Endothelial cell of umbilical vein (primary cell): ENCODE measurements at regions not wholly inside any gene's neighbourhood (a gene's known extent, or its start where the extent isn't known, plus 50 kb on each side); places are given as distances from the start of the nearest gene placed in this dataset.

Experiments used
- BruUV-seq: library from RNA; stranded (reverse); fragments of 400-500 nt; replicated peaks from 2 replicates; lab custom pipeline; 2021; lab: Mats Ljungman, UMichigan
- CTCF ChIA-PET: fragments of 300-600, 350-600 bp; sonication (Branson Sonifier 250); formaldehyde crosslinking; loops from one replicate; lab custom pipeline; 2021; ENCODE audit warnings: antibody characterized with exemption, inconsistent platforms; lab: Charles Lee
- POLR2A ChIA-PET: fragments of 300-600, 350-600 bp; sonication (Branson Sonifier 250); formaldehyde crosslinking; loops from one replicate; lab custom pipeline; 2021; ENCODE audit warnings: antibody characterized with exemption, inconsistent platforms; lab: Charles Lee
- DNase-seq: peaks from one replicate; pipeline ENCODE4 v3.0.0-alpha.2; 2011; ENCODE audit warnings: low read depth, low spot score
- FAIRE-seq: peaks from 2 replicates; lab custom pipeline; 2011; peaks lifted over from hg19 to GRCh38; lab: Jason Lieb, UNC
- H2AFZ ChIP-seq: 2 replicates; pipeline ENCODE4 v1.6.0; 2012; ENCODE audit warnings: low read depth, low read length, control low read depth, inconsistent platforms
- H3K27ac ChIP-seq: 2 replicates; pipeline ENCODE4 v1.5.1; 2011; ENCODE audit warnings: low read depth, mild to moderate bottlenecking, control low read depth, low read length, moderate library complexity; ENCODE audit not compliant: insufficient read depth
- H3K27me3 ChIP-seq, 2 experiments: 2 replicates each; pipeline versions ENCODE4 v1.6.0 to v1.6.1; 2011; ENCODE audit warnings: low read length in 2 of 2, mixed read lengths in 1 of 2; ENCODE audit not compliant: control insufficient read depth in 2 of 2, insufficient read depth in 2 of 2
- H3K36me3 ChIP-seq, 2 experiments: 2 replicates in 1 of 2; 3 replicates in 1 of 2; pipeline ENCODE4 v1.5.1; 2011; ENCODE audit warnings: low read length in 2 of 2, mild to moderate bottlenecking in 1 of 2, moderate library complexity in 1 of 2; ENCODE audit not compliant: control insufficient read depth in 2 of 2, insufficient read depth in 2 of 2; ENCODE audit errors: extremely low read depth in 1 of 2
- H3K4me1 ChIP-seq: 3 replicates; pipeline ENCODE4 v1.5.1; 2011; ENCODE audit warnings: mild to moderate bottlenecking, low read length; ENCODE audit not compliant: control insufficient read depth, insufficient read depth; ENCODE audit errors: extremely low read depth
- H3K4me2 ChIP-seq: 2 replicates; pipeline ENCODE4 v1.6.1; 2011; ENCODE audit warnings: low read length, control low read depth, mixed read lengths; ENCODE audit not compliant: insufficient read depth
- H3K4me3 ChIP-seq, 3 experiments: fragments of 200-600 bp in 1 of 3; sonication (generic), shearing (Covaris generic) in 1 of 3; replicated peaks in 1 of 3; 2 replicates each; pipeline ENCODE4 v1.5.1; 2011 to 2016; ENCODE audit warnings: control low read depth in 3 of 3, low read length in 3 of 3, mild to moderate bottlenecking in 2 of 3, inconsistent platforms in 1 of 3, low read depth in 1 of 3, moderate library complexity in 1 of 3; ENCODE audit not compliant: insufficient read depth in 1 of 3
- H3K79me2 ChIP-seq: 2 replicates; pipeline ENCODE4 v1.6.0; 2012; ENCODE audit warnings: low read length, inconsistent platforms; ENCODE audit not compliant: control insufficient read depth, insufficient read depth
- H3K9ac ChIP-seq: replicated peaks from 2 replicates; pipeline ENCODE3; 2011; ENCODE audit warnings: low read length, control low read depth; ENCODE audit not compliant: insufficient read depth; ENCODE audit errors: extremely low read depth
- H3K9me1 ChIP-seq: replicated peaks from 3 replicates; pipeline ENCODE4 v1.6.0; 2011; ENCODE audit warnings: mild to moderate bottlenecking, low read length; ENCODE audit not compliant: control insufficient read depth, insufficient read depth; ENCODE audit errors: extremely low read depth
- H3K9me3 ChIP-seq: replicated peaks from 2 replicates; pipeline ENCODE4 v1.5.1; 2012; ENCODE audit warnings: low read length, inconsistent platforms; ENCODE audit not compliant: control insufficient read depth, insufficient read depth
- H4K20me1 ChIP-seq: replicated peaks from 2 replicates; pipeline ENCODE3; 2011; ENCODE audit warnings: mild to moderate bottlenecking, low read length; ENCODE audit not compliant: control insufficient read depth, insufficient read depth; ENCODE audit errors: extremely low read depth
- CTCF ChIP-seq, 2 donors: IDR thresholded peaks; 1 replicate in 1 of 2; 2 replicates in 1 of 2; pipeline ENCODE4 v1.5.1; 2011; ENCODE audit warnings: low read length in 2 of 2, mild to moderate bottlenecking in 2 of 2, moderate library complexity in 2 of 2, control low read depth in 1 of 2, inconsistent platforms in 1 of 2, low read depth in 1 of 2; ENCODE audit not compliant: insufficient read depth in 1 of 2; ENCODE audit errors: extremely low read depth in 1 of 2
- EZH2 ChIP-seq: IDR thresholded peaks from 2 replicates; pipeline ENCODE4 v1.6.1; 2012; ENCODE audit warnings: borderline replicate concordance, low read depth, mild to moderate bottlenecking, moderate library complexity, low read length, inconsistent platforms; ENCODE audit not compliant: severe bottlenecking
- FOS ChIP-seq: IDR thresholded peaks from 2 replicates; pipeline ENCODE4 v1.6.1; 2011; ENCODE audit warnings: mild to moderate bottlenecking, low read length, moderate library complexity, borderline replicate concordance; ENCODE audit not compliant: insufficient read depth
- GATA2 ChIP-seq: IDR thresholded peaks from 2 replicates; pipeline ENCODE4 v1.7.0; 2011; ENCODE audit warnings: low read depth, mild to moderate bottlenecking, moderate library complexity, mixed read lengths, low read length; ENCODE audit not compliant: insufficient read length, insufficient read depth
- JUN ChIP-seq: IDR thresholded peaks from 2 replicates; pipeline ENCODE4 v1.6.1; 2011; ENCODE audit warnings: borderline replicate concordance, low read depth; ENCODE audit not compliant: insufficient read length, insufficient read depth
- MAX ChIP-seq: IDR thresholded peaks from 2 replicates; pipeline ENCODE4 v1.6.1; 2011; ENCODE audit not compliant: insufficient read depth, insufficient read length
- MYC ChIP-seq: IDR thresholded peaks from one replicate; pipeline ENCODE4 v1.6.1; 2011; ENCODE audit warnings: mild to moderate bottlenecking, low read depth, low read length
- POLR2A ChIP-seq: IDR thresholded peaks from 2 replicates; pipeline ENCODE4 v1.6.1; 2012; ENCODE audit warnings: low read depth, mild to moderate bottlenecking, control low read depth, low read length
- POLR2AphosphoS5 ChIP-seq: IDR thresholded peaks from 2 replicates; pipeline ENCODE4 v1.6.1; 2012; ENCODE audit warnings: low read depth, mild to moderate bottlenecking, control low read depth, low read length, moderate library complexity; ENCODE audit not compliant: insufficient read depth
- dilution Hi-C: fragments of 300-500 bp; cut with MboI; formaldehyde crosslinking; loops from one replicate; pipeline ENCODE4 v1.15.0; 2019; ENCODE audit warnings: low sequenced_read_pairs; ENCODE audit not compliant: extremely low pct_ligation_motif_present
- intact Hi-C: fragments of 100-400 bp; cut with micrococcal nuclease; formaldehyde crosslinking; loops from one replicate; pipeline ENCODE4 v1.10.0; 2022

- no peaks in the 10 kb centered on the region for H3K36me3 ChIP-seq
- CTCF ChIA-PET: no interaction called here
- H2AFZ ChIP-seq: no peak overlapping the region
- FAIRE-seq (no peak), DNase-seq (no peak)
- intact Hi-C loops: no loop called here
- H3K9me3 ChIP-seq: no peaks in the 10 kb centered on the region
- H3K4me3 ChIP-seq: no peak overlapping the region
- dilution Hi-C loops: no loop called here
- no peak overlapping the region for H3K4me2 ChIP-seq
- no peak for TF ChIP-seq JUN
- POLR2A ChIA-PET: no interaction called here
- H3K9me1 ChIP-seq: no peaks in the 10 kb centered on the region
- no peaks in the 10 kb centered on the region for H3K27me3 ChIP-seq
- no peak overlapping the region for H3K9ac ChIP-seq
- no peaks in the 10 kb centered on the region for H4K20me1 ChIP-seq
- H3K79me2 ChIP-seq: no peaks in the 10 kb centered on the region
- H3K27ac ChIP-seq: no peak overlapping the region
- no TSS peak for BruUV-seq
- H3K4me1 ChIP-seq: no peaks in the 10 kb centered on the region
Observed at GRCh38 chr2:121873864-121874263, 118.4 kb downstream of the TSN start.

- Histone ChIP-seq H3K9me1 (no peaks in the 10 kb centered on the region), H3K27me3 (no peaks in the 10 kb centered on the region), H2AFZ (no peak overlapping the region), H3K36me3 (no peaks in the 10 kb centered on the region), H3K4me1 (no peaks in the 10 kb centered on the region), H3K27ac (no peak overlapping the region), H3K9me3 (no peaks in the 10 kb centered on the region), H3K9ac (no peak overlapping the region), H3K4me3 (no peak overlapping the region), H3K79me2 (no peaks in the 10 kb centered on the region), H3K4me2 (no peak overlapping the region), H4K20me1 (no peaks in the 10 kb centered on the region)
- intact Hi-C loops (no loop called here), dilution Hi-C loops (no loop called here)
- BruUV-seq: no TSS peak
- FAIRE-seq (no peak), DNase-seq (no peak)
- TF ChIP-seq JUN (no peak), FOS (no peak), GATA2 (no peak), MAX (no peak), MYC (no peak), EZH2 (no peak), CTCF (IDR thresholded peaks at IDR 0.05; ENCODE audit: extremely low read depth in 1 of 2, insufficient read depth in 1 of 2, low read depth in 1 of 2, low read length in 2 of 2) (no peak), POLR2AphosphoS5 (no peak), POLR2A (no peak)
- POLR2A ChIA-PET: no interaction called here
- CTCF ChIA-PET: no interaction called here
Observed at GRCh38 chr2:121875585-121876185, 120.2 kb downstream of the TSN start.
